Colonic mucosa (tissue), 4 donors: ENCODE measurements at regions not wholly inside any gene's neighbourhood (a gene's known extent, or its start where the extent isn't known, plus 50 kb on each side); places are given as distances from the start of the nearest gene placed in this dataset.

ENCODE experiments used
- DNase-seq: peaks from one replicate; pipeline ENCODE4 v3.0.0-alpha.2; 2020
- H3K27ac ChIP-seq: fragments of 200-600 bp; one replicate; pipeline ENCODE4 v1.8.0; 2021
- H3K27me3 ChIP-seq: fragments of 200-600 bp; one replicate; pipeline ENCODE4 v1.8.0; 2021
- H3K36me3 ChIP-seq: fragments of 200-600 bp; one replicate; pipeline ENCODE4 v1.8.0; 2021
- H3K4me1 ChIP-seq: fragments of 200-600 bp; one replicate; pipeline ENCODE4 v1.8.0; 2021; ENCODE audit warnings: mild to moderate bottlenecking
- H3K4me3 ChIP-seq: fragments of 200-600 bp; one replicate; pipeline ENCODE4 v1.8.0; 2021
- H3K9ac ChIP-seq, 2 donors: one replicate each; pipeline ENCODE4 v1.7.0; 2013; ENCODE audit warnings: control low read depth in 2 of 2, low read depth in 2 of 2, low read length in 2 of 2
- H3K9me3 ChIP-seq: fragments of 200-600 bp; one replicate; pipeline ENCODE4 v1.8.0; 2021
- CTCF ChIP-seq: fragments of 200-600 bp; IDR thresholded peaks from one replicate; pipeline ENCODE4 v1.8.0; 2022; ENCODE audit warnings: antibody characterized with exemption, mild to moderate bottlenecking
- intact Hi-C: fragments of 100-400 bp; cut with DNase I; formaldehyde crosslinking; loops from one replicate; pipeline ENCODE4 v1.14.1; 2022
- donor health status: healthy.
- donor health status: DM: no; HTN: no; CAD: no.
- donor health status: DM: no; HTN: no; CAD: no.

- H3K27me3 ChIP-seq = no peaks in the 10 kb centered on the region
- H3K9me3 ChIP-seq = no peaks in the 10 kb centered on the region
- no peaks in the 10 kb centered on the region for H3K36me3 ChIP-seq
- H3K4me1 ChIP-seq = no peaks in the 10 kb centered on the region
- no peak for TF ChIP-seq CTCF
- no peak for DNase-seq
- H3K4me3 ChIP-seq = no peak overlapping the region
- no peak overlapping the region for H3K27ac ChIP-seq
- H3K9ac ChIP-seq = no peak overlapping the region
- intact Hi-C loops = loop anchor here (10.0 kb wide), 2 partner anchors 498 to 1278 kb away; no protein-coding TSS in a partner anchor
Observed at GRCh38 chr6:14216946-14217684, 99.5 kb downstream of the CD83 start.

- Histone ChIP-seq H3K36me3 (no peaks in the 10 kb centered on the region), H3K27me3 (no peaks in the 10 kb centered on the region), H3K4me1 (no peaks in the 10 kb centered on the region), H3K9ac (peak overlapping the region in 1 of 2 donors; percentile 14), H3K9me3 (no peaks in the 10 kb centered on the region), H3K4me3 (no peak overlapping the region), H3K27ac (no peak overlapping the region)
- DNase-seq = no peak
- intact Hi-C loops = loop anchor here (10.0 kb wide), 2 partner anchors 497 to 1277 kb away; no protein-coding TSS in a partner anchor
- no peak for TF ChIP-seq CTCF
Observed at GRCh38 chr6:14217728-14218518, 100.4 kb downstream of the CD83 start.

- Histone ChIP-seq H3K4me3 (no peak overlapping the region), H3K9ac (no peak overlapping the region), H3K27me3 (no peaks in the 10 kb centered on the region), H3K9me3 (no peaks in the 10 kb centered on the region), H3K36me3 (no peaks in the 10 kb centered on the region), H3K4me1 (no peaks in the 10 kb centered on the region), H3K27ac (no peak overlapping the region)
- no peak for DNase-seq
- intact Hi-C loops = loop anchor here (10.0 kb wide), 2 partner anchors 496 to 1276 kb away; no protein-coding TSS in a partner anchor
- no peak for TF ChIP-seq CTCF
Observed at GRCh38 chr6:14218519-14218800, 100.9 kb downstream of the CD83 start.

- intact Hi-C loops = no loop called here
- H3K9ac ChIP-seq = no peak overlapping the region
- H3K4me3 ChIP-seq = no peak overlapping the region
- TF ChIP-seq CTCF = no peak
- no peaks in the 10 kb centered on the region for H3K9me3 ChIP-seq
- DNase-seq = no peak
- no peaks in the 10 kb centered on the region for H3K4me1 ChIP-seq
- no peaks in the 10 kb centered on the region for H3K36me3 ChIP-seq
- no peak overlapping the region for H3K27ac ChIP-seq
- no peaks in the 10 kb centered on the region for H3K27me3 ChIP-seq
Observed at GRCh38 chr6:14221564-14222279, 104.2 kb downstream of the CD83 start.

- Histone ChIP-seq H3K9ac (no peak overlapping the region), H3K9me3 (no peaks in the 10 kb centered on the region), H3K4me1 (no peaks in the 10 kb centered on the region), H3K27ac (no peak overlapping the region), H3K27me3 (no peaks in the 10 kb centered on the region), H3K36me3 (no peaks in the 10 kb centered on the region), H3K4me3 (no peak overlapping the region)
- TF ChIP-seq CTCF = no peak
- intact Hi-C loops = no loop called here
- no peak for DNase-seq
Observed at GRCh38 chr6:14222956-14223355, 105.4 kb downstream of the CD83 start.
